Right cardiac atrium (tissue), 5 donors: ENCODE measurements at regions not wholly inside any gene's neighbourhood (a gene's known extent, or its start where the extent isn't known, plus 50 kb on each side); places are given as distances from the start of the nearest gene placed in this dataset.
"Not testable (repeated sequence)": the region's sequence is repeated elsewhere in the genome, so short reads cannot be mapped to it uniquely, and the experiment has no call there.

ENCODE experiments used
- ATAC-seq, 2 donors: fragments of 200-7000 bp; cut with Tn5 transposase; one replicate each; pipeline versions ENCODE4 v1.8.0 to v1.9.1; 2020; ENCODE audit warnings: moderate library complexity in 2 of 2, mild to moderate bottlenecking in 1 of 2
- DNase-seq, 3 donors: peaks; one replicate each; pipeline ENCODE4 v3.0.0-alpha.2; 2020
- H3K27ac ChIP-seq: one replicate; pipeline ENCODE4 v1.5.1; 2013; ENCODE audit warnings: mild to moderate bottlenecking, low read length, control low read depth, moderate library complexity
- H3K27me3 ChIP-seq: one replicate; pipeline ENCODE4 v1.6.1; 2013; ENCODE audit not compliant: control insufficient read depth, insufficient read depth
- H3K4me1 ChIP-seq: one replicate; pipeline ENCODE4 v1.6.1; 2013; ENCODE audit warnings: low read length; ENCODE audit not compliant: control insufficient read depth, insufficient read depth
- H3K4me3 ChIP-seq: one replicate; pipeline ENCODE4 v1.5.1; 2013; ENCODE audit warnings: low read length, control low read depth
- H3K9me3 ChIP-seq: one replicate; pipeline ENCODE4 v1.6.1; 2013; ENCODE audit warnings: low read length; ENCODE audit not compliant: control insufficient read depth
- WGBS: extraction: QIAGEN DNeasy Blood & Tissue Kit; methylation state at CpG from one replicate; pipeline ENCODE4 v1.1.7; 2013; 5-methylcytosine and 5-hydroxymethylcytosine counted together
- intact Hi-C, 4 donors: fragments of 100-400 bp; cut with DNase I; formaldehyde crosslinking; loops; one replicate each; pipeline versions ENCODE4 v1.11.0 to v1.14.0; 2022 to 2023
- donor health status: healthy with polysubstance abuse.
- donor health status: DM: no; HTN: yes; CAD: no.
- donor health status: DM: no; HTN: no; CAD: no.
- donor health status: DM: no; HTN: yes; CAD: no; lungs with severe emphysema.
- donor health status: DM: yes; HTN: yes; CAD: no.

DNA sequence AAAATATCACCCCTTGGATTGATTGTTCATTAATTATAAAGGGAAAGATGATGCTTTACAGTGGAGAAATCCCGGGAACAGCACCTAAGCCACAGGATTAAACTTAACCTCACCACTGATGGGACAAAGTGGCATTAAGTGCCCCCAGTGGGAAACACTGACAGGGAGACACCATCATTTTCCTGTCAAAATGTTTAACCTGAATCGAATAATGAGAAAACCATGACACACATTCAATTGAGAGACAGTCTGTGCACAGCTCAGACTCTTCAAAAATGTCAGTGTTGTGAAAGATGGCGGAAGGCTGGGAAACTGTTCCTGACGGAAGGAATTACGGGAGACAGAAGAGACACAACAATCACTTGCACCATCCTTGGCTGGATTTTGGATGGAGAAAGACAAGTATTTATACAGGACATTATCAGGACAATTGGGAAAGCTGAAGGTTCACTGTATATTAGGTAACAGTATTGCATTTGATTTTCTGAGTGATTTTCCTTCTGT is 111.8 kb upstream of the ASB18 start:
- no peak overlapping the region for H3K27ac ChIP-seq
- no peaks in the 10 kb centered on the region for H3K4me1 ChIP-seq
- DNase-seq (no peak), ATAC-seq (no peak)
- no peaks in the 10 kb centered on the region for H3K27me3 ChIP-seq
- H3K4me3 ChIP-seq = no peak overlapping the region
- 88% methylated on average over 5 of the region's 5 CpGs for WGBS
- H3K9me3 ChIP-seq = no peaks in the 10 kb centered on the region
- intact Hi-C loops = no loop called here

DNA sequence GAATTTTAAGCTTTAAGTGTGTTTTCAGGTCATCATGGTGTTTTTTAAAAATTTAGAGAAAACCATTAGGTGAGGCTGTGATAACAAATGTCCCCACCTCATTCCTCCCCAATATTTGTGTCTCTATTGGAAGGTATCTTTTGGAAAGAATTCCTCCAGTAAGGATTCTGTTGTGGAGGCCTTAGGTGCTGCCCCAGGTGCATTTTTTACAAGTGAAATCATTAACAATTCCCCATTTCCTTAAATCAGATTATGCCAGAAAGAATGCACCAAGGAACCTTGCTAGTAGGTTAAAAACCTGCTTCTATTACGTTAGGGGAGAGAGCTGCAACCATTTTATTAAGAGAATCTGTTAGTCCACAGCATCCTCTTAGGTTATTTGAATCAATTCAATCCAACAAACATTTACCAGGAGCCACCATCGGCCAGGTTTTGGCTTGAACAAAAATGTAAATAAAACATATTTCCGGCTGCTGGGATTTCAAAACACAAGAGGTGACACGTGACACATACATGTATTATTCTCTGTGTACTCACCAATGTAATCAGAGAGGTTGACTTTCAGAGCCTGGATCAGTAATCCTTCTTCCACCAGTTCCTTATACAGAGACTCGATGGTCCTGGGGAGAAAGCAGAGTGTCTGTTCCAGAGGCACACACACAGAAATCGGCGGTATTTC is 112.5 kb upstream of the ASB18 start:
- Histone ChIP-seq H3K4me1 (no peaks in the 10 kb centered on the region), H3K27ac (no peak overlapping the region), H3K4me3 (no peak overlapping the region), H3K27me3 (no peaks in the 10 kb centered on the region), H3K9me3 (no peaks in the 10 kb centered on the region)
- intact Hi-C loops = no loop called here
- ATAC-seq = no peak
- 88% methylated on average over 7 of the region's 7 CpGs for WGBS
- DNase-seq = no peak

DNA sequence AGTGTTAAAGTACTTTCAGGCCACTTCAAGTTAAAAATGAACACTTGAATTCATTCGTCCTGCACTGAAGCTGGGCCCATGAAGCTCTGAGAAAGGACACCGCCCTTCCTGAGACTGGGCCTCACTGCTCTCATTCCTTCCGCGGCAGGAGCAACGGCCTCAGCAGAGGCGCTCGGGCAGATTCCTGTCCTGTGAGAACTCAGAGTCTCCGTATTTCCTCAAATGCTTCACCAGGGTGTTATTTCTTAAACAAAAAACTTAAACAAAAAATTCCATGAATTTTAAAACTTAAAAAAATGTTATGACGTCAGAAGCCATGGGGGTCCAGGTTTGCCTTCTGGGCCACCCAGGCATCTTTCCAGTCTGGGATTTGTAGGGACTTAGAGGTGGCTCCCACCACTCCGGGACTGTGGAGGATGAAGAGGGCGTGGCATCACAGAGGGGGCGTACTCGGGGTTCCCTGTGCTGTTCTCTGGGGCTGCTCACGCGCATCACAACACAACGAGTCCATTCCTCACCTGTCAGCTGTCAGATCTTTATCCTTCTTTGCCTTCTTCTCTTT is 115.9 kb upstream of the ASB18 start:
- intact Hi-C loops = no loop called here
- WGBS = 86% methylated on average over 16 of the region's 16 CpGs
- Histone ChIP-seq H3K9me3 (no peaks in the 10 kb centered on the region), H3K27me3 (no peaks in the 10 kb centered on the region), H3K4me1 (no peaks in the 10 kb centered on the region), H3K4me3 (no peak overlapping the region), H3K27ac (no peak overlapping the region)
- DNase-seq = no peak
- no peak for ATAC-seq

DNA sequence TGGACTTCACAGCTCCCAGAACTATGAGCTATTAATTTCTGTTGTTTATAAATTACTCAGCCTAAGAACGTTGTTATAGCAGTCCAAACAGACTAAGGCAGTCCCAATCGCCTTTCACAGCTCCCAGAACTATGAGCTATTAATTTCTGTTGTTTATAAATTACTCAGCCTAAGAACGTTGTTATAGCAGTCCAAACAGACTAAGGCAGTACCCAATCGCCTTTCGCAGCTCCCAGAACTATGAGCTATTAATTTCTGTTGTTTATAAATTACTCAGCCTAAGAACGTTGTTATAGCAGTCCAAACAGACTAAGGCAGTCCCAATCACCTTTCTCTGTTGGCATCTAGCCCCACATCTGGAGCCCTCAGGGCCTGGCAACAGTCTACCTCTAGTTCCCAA is 117.0 kb upstream of the ASB18 start:
- ATAC-seq, H3K4me1 ChIP-seq, H3K27me3 ChIP-seq, DNase-seq, intact Hi-C loops, H3K27ac ChIP-seq, H3K9me3 ChIP-seq, H3K4me3 ChIP-seq: not testable (repeated sequence)
- 78% methylated on average over 6 of the region's 6 CpGs for WGBS

DNA sequence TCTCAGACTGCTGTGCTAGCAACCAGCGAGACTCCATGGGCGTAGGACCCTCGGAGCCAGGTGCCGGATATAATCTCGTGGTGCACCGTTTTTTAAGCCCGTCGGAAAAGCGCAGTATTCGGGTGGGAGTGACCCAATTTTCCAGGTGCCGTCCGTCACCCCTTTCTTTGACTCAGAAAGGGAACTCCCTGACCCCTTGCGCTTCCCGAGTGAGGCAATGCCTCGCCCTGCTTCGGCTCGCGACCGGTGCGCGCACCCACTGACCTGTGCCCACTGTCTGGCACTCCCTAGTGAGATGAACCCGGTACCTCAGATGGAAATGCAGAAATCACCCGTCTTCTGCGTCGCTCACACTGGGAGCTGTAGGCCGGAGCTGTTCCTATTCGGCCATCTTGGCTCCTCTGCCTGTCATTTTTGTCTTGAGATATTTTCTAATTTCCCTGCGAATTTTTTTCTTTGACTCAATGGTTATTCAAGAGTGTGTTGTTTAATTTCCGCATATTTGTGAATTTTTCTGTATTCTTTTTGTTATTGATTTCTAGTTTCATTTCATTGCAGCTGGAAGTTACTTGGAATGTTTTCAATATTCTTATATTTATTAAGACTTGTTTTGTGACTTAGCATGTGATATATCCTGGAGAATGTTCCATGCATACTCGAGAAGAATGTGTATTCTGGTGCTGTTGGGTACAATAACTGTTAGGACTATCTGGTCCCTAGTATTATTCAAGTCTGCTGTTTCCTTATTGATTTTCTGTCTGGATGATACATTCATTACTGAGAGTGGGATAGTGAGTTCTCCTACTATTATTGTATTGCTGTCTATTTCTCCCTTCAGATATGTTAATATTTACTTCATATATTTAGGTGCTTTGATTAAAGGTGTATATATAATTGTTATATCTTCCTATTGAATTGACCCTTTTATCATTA is 125.3 kb upstream of the ASB18 start:
- ATAC-seq, DNase-seq, intact Hi-C loops, H3K4me1 ChIP-seq, H3K9me3 ChIP-seq, H3K27me3 ChIP-seq, H3K27ac ChIP-seq, H3K4me3 ChIP-seq: not testable (repeated sequence)
- 92% methylated on average over 30 of the region's 30 CpGs for WGBS

DNA sequence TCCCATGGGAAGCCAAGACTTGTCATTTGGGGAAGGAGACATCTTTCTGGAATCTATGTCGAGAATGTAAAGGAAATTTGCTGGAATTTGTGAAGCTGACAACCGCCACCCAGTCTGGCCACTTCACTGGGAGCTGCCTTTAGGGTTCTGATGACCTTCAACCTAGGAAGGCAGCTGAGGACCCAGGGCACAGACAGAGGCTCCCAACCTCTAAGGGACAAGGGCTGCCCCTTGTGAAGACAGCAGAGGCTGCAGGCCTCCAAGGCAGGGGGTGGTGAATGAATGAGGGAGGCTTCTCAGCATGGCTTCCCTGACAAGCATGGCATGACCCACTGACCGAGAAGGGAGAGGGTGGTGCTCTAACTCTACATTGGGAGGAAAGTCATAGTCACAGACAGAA is 128.9 kb upstream of the ASB18 start:
- no peaks in the 10 kb centered on the region for H3K9me3 ChIP-seq
- H3K27ac ChIP-seq = no peak overlapping the region
- 86% methylated on average over 3 of the region's 3 CpGs for WGBS
- intact Hi-C loops = no loop called here
- no peaks in the 10 kb centered on the region for H3K4me1 ChIP-seq
- no peaks in the 10 kb centered on the region for H3K27me3 ChIP-seq
- no peak for ATAC-seq
- no peak overlapping the region for H3K4me3 ChIP-seq
- DNase-seq = no peak

DNA sequence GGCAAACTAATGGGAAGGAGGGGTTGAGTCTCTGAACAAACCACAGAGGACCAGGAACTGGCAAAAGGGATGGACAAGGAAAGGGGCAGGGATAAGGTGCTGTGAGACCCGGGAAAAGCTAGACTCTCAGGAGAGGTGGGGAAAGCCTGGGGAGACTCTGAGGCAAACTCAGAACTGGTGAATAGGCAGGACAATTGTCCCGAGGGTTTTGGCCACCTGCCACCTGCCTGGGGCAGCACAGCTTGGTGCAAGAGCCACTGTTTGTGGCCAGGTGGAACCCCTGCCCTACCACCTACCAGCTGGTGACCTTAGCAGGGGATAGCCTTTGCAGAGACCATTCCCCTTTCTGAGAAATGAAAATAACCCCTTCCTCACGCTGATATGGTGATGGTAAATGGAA is 129.4 kb upstream of the ASB18 start:
- intact Hi-C loops = no loop called here
- WGBS = 75% methylated on average over 3 of the region's 3 CpGs

DNA sequence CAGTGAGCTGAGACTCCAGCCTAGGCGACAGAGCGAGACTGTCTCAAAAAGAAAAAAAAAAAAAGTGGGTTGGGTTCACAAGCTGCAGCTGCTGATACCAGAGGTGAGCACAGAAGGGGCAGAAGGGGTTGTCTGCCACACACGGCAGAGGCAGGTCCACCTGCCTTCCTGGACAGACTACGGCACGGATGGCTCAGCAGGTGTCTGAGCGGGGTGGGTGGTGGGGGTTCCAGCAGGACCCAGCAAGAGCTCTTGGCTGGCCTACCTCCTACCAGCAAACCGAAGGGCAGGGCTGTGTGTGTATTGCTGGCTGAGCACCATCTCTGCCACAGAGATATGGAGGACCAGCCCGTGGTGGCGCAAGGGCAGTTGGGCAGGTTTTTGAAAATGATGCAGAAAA is 130.4 kb upstream of the ASB18 start:
- Histone ChIP-seq H3K4me1 (no peaks in the 10 kb centered on the region), H3K4me3 (no peak overlapping the region), H3K27me3 (no peaks in the 10 kb centered on the region), H3K9me3 (no peaks in the 10 kb centered on the region), H3K27ac (no peak overlapping the region)
- intact Hi-C loops = no loop called here
- no peak for DNase-seq
- WGBS = 95% methylated on average over 9 of the region's 9 CpGs
- no peak for ATAC-seq

More for the DNA sequence above, 129.4 kb upstream of the ASB18 start:
- ATAC-seq (no peak), DNase-seq (no peak)
- Histone ChIP-seq H3K27ac (no peak overlapping the region), H3K4me3 (no peak overlapping the region), H3K4me1 (no peaks in the 10 kb centered on the region), H3K9me3 (no peaks in the 10 kb centered on the region), H3K27me3 (no peaks in the 10 kb centered on the region)

DNA sequence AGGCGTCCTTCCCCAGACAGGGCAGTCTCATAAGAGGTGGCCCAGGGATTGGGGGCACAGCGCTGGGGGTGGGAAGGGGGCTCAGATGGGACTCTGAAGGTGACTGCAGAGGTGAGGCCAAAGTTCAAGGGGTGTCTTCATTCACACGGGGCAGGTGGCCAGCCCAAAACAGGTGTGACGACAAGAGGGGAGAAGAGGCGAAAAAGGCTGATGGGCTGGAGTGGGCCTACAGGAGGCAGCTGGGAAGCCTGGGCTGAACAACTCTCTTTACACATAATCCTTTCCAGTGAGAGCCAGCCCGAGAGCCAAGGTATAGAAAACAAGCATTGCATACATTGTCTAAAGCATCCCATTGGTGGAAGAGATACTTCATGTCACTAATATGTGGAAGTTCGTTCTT is 130.9 kb upstream of the ASB18 start:
- no peaks in the 10 kb centered on the region for H3K9me3 ChIP-seq
- ATAC-seq (no peak), DNase-seq (no peak)
- intact Hi-C loops = no loop called here
- no peaks in the 10 kb centered on the region for H3K27me3 ChIP-seq
- no peak overlapping the region for H3K4me3 ChIP-seq
- 88% methylated on average over 7 of the region's 7 CpGs for WGBS
- H3K4me1 ChIP-seq = no peaks in the 10 kb centered on the region
- H3K27ac ChIP-seq = no peak overlapping the region

DNA sequence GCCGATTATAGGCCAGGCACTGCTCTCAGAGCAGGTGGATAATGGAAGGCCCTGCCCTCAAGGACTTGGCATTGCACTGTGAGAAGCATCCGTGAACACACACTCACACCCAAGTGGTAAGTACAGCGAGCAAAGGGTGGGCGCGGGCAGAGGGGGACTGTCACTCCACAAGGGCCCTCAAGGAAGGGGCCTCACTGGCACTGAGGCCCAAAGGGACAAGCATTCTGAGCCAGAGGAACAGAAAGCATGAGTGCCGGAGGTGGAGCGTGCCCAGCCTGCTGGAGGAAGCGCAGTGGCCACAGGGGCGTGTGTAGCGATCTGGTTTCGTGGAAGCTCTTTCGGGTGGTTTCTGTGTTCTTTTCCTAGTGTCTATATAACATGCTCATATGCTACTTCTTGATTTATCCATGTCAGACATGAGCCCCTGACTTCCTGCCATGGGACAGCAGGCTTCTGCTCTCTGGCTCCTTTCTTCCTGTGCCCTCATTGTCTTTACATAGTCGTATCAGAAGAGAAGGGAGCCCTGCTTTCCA is 132.7 kb upstream of the ASB18 start:
- ATAC-seq = no peak
- Histone ChIP-seq H3K27me3 (no peaks in the 10 kb centered on the region), H3K4me1 (no peaks in the 10 kb centered on the region), H3K27ac (no peak overlapping the region), H3K4me3 (no peak overlapping the region), H3K9me3 (no peaks in the 10 kb centered on the region)
- no peak for DNase-seq
- 91% methylated on average over 13 of the region's 13 CpGs for WGBS
- intact Hi-C loops = no loop called here

DNA sequence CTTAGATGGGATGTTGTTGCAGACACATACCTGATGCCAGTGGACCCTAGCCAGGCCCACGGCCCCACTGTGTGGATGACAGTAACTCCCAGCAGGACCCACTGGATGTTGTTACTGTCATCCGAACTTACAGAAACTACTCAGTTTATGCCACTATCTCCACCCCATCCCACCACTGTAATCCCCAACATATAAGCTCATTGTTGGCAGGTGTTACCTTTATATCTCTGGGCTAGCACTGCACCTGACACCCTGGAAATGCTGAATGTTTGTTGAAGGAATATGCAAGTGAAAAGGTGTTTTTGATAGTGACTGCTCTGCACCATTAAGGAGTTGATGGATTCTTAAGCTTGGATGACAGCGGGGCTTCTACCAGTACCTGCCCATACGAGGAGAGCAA is 133.5 kb upstream of the ASB18 start:
- intact Hi-C loops = no loop called here
- 89% methylated on average over 4 of the region's 4 CpGs for WGBS
- ATAC-seq = no peak

More for the DNA sequence above, 133.5 kb upstream of the ASB18 start:
- Histone ChIP-seq H3K4me3 (no peak overlapping the region), H3K4me1 (no peaks in the 10 kb centered on the region), H3K27me3 (no peaks in the 10 kb centered on the region), H3K9me3 (no peaks in the 10 kb centered on the region), H3K27ac (no peak overlapping the region)
- no peak for DNase-seq
